Spinal cord (tissue), 9 donors: ENCODE measurements at regions not wholly inside any gene's neighbourhood (a gene's known extent, or its start where the extent isn't known, plus 50 kb on each side); places are given as distances from the start of the nearest gene placed in this dataset.
"Not testable (repeated sequence)": the region's sequence is repeated elsewhere in the genome, so short reads cannot be mapped to it uniquely, and the experiment has no call there.

Experiments used
- DNase-seq, 6 donors: peaks; one replicate each; pipeline versions ENCODE4 v3.0.0 to v3.0.0-alpha.2; 2013 to 2015; ENCODE audit warnings: low spot score in 6 of 6, low read depth in 4 of 6
- H3K27ac ChIP-seq: one replicate; pipeline ENCODE4 v1.5.1; 2013; ENCODE audit warnings: low read depth, low read length, control low read depth
- H3K27me3 ChIP-seq: one replicate; pipeline ENCODE4 v1.6.1; 2013; ENCODE audit warnings: low read length; ENCODE audit not compliant: control insufficient read depth, insufficient read depth
- H3K36me3 ChIP-seq: one replicate; pipeline ENCODE4 v1.6.1; 2013; ENCODE audit warnings: low read length; ENCODE audit not compliant: control insufficient read depth, insufficient read depth
- H3K4me1 ChIP-seq: one replicate; pipeline ENCODE4 v1.6.1; 2013; ENCODE audit warnings: low read length; ENCODE audit not compliant: control insufficient read depth, insufficient read depth
- H3K4me3 ChIP-seq: one replicate; pipeline ENCODE4 v1.5.1; 2013; ENCODE audit warnings: low read depth, low read length, control low read depth
- H3K9me3 ChIP-seq: one replicate; pipeline ENCODE4 v1.6.1; 2013; ENCODE audit warnings: low read length; ENCODE audit not compliant: control insufficient read depth, insufficient read depth
- WGBS: methylation state at CpG from one replicate; pipeline ENCODE4 v1.1.5; 2013; ENCODE audit warnings: missing lambda C conversion rate; ENCODE audit not compliant: insufficient coverage; 5-methylcytosine and 5-hydroxymethylcytosine counted together
- donor health status: healthy.

DNA sequence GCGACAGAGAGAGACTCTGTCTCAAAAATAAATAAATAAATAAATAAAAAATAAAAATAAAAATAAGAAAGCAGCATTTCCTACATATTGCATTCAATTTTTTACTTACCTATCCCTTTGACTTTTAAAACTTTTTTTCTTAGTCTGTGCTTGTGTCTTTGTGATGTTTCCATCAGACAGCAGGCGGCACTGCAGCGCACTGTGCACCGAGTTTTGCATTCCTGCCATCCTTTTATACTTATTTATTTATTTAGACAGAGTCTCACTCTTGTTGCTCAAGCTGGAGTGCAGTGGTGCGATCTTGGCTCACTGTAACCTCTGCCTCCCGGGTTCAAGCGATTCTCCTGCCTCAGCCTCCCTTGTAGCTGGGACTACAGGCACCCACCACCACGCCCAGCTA lies 203.9 kb downstream of the SPATA31A1 start:
- not testable (repeated sequence) for H3K4me1 ChIP-seq, DNase-seq, H3K4me3 ChIP-seq, H3K27ac ChIP-seq, H3K9me3 ChIP-seq, H3K36me3 ChIP-seq, H3K27me3 ChIP-seq
- WGBS = no CpG with 5 or more reads among the region's 8 CpGs

DNA sequence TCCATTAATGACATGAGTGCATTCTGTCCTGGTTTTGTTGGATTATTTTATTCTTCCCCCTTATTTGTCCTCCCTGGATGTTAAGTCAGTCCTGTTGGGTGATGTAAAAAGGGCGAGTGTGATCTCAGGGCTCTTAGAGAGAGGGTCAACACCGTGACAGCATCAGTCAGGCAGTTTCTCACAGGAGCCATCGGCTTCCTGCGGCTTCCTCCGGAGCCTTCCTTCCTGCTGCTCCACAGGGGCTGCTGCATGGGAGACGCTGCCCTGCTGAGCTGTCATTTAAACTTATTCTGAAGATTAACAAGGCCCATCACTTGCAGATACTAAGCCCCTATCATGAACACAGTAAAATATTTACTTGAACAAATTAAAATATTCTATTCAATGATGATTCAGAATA lies 211.3 kb downstream of the SPATA31A1 start:
- not testable (repeated sequence) for DNase-seq, H3K36me3 ChIP-seq, H3K9me3 ChIP-seq, H3K27me3 ChIP-seq, H3K4me3 ChIP-seq, H3K27ac ChIP-seq, H3K4me1 ChIP-seq
- no CpG with 5 or more reads among the region's 6 CpGs for WGBS

DNA sequence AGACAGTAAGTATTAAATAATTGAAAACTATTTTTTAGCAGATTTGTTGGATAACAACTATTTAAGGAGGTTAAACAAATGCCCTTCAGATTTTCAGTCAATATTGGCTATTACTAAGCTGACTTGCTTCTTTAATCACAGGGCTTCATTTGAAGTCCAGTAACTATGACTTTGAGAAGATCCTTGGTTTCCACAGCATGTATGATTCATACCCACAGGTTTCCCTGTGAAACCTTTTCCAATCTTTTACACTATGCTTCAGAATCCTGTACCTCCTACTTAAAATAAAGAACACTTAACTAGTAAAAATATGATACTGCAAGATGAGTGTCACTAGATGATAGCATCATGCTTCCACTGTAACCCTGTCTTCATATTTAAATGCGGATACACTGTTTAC lies 211.9 kb downstream of the SPATA31A1 start:
- H3K4me1 ChIP-seq, H3K27ac ChIP-seq, H3K9me3 ChIP-seq, H3K27me3 ChIP-seq, H3K36me3 ChIP-seq, DNase-seq, H3K4me3 ChIP-seq: not testable (repeated sequence)
- no CpG with 5 or more reads among the region's 1 CpG for WGBS

DNA sequence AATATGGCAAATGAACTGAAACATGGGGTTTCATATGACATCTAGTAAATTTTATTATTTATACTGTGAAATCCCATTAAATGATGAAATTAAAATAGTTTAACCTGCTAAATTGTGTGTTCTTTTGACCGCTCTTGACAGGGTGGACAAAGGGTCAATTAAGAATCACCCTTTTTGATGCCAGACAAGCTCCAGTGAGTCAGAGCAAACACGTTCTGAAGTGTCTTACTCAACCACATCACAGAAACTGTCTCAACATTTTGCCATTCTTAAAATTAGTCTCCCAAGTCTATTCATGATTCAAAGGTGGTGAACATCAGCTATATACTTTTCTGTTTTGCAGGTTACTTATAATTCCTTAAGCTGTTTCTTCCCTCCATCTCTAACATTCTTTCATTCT lies 213.4 kb downstream of the SPATA31A1 start:
- H3K9me3 ChIP-seq, H3K27ac ChIP-seq, H3K27me3 ChIP-seq, H3K4me1 ChIP-seq, H3K36me3 ChIP-seq, H3K4me3 ChIP-seq, DNase-seq: not testable (repeated sequence)
- WGBS = no CpG with 5 or more reads among the region's 2 CpGs

DNA sequence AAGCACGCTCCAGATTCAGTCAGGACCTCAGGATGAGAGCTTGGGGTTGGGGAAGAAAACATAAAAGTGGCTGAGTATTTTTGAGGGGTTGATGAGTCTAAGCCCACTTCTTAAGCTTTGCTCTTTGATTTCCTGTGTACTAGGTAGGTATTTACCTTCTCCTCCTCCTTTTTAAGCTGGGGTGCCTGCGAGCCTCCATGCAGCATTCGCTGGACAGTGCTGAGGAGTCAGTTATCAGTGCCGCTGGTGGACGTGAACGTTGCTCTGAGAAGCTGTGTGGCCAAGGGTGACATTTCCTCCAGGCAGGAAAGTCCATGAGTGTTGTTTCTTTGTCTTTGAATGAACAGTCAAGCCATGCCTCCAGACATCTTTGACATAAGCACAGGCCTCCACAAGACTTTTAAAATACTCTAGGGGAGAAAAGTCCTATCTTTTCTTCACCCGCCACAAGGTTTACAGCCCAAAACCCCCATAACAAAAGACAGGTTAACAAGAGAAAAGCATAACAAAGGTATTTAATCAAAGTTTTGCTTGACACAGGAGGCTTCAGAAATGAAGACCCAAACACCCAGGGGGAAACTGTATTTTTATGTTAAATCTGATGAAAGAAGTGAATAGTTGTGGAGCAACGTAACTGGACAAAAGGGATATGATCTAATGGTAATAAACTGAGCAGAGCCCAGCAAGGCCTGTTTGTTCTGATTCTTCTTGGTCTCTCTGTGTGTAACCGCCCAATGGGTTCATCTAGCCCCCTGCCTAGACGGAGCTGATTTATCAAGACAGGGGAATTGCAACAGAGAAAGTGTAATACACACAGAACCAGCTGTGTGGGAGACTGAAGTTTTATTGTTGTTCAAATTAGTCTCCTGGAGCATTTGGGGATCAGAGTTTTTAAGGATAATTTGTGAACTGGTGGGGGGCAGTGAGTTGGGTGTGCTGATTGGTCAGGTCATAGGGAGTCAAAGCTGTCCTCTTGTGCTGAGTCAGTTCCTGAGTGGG lies 217.9 kb downstream of the SPATA31A1 start:
- H3K27ac ChIP-seq, H3K4me1 ChIP-seq, H3K36me3 ChIP-seq, DNase-seq, H3K9me3 ChIP-seq, H3K4me3 ChIP-seq, H3K27me3 ChIP-seq: not testable (repeated sequence)
- WGBS = no CpG with 5 or more reads among the region's 10 CpGs

DNA sequence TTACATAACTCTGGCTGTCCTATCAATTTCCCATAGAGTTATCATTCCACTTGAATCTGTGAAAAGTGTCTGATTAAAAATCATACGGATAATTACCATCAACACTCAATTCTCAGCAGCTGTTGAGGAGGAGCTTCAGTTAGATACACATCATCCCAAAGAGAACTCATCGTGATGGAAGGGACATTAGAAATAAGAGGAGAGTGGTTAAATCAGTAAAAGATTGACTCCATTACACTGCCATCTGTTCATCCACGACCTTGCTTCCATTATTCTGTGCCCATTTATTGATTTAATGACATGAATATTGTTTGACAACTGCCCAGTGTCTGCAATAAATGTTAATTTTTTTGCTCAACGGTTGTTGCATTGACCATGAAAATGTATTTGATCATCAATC lies 223.5 kb downstream of the SPATA31A1 start:
- DNase-seq, H3K27ac ChIP-seq, H3K27me3 ChIP-seq, H3K36me3 ChIP-seq, H3K4me1 ChIP-seq, H3K9me3 ChIP-seq, H3K4me3 ChIP-seq: not testable (repeated sequence)
- WGBS = no CpG with 5 or more reads among the region's 4 CpGs

DNA sequence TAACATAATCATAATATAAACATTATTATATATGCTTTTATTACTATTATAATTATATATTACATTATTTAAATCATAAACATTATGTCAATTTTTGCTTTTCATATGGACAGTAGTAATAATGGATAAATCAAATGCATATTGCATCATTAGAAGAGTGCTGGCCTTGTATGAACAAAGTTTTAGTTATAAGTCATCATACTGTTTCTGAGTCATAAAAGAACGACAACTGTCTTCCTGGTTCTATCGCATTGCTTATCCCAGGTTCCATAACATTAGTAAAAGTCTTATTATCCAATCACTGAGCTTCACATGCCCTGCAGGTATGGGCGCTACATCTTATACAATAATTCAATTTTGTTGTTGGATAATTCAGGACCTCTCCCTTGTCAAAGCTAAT lies 225.8 kb downstream of the SPATA31A1 start:
- H3K27me3 ChIP-seq, H3K27ac ChIP-seq, H3K4me3 ChIP-seq, DNase-seq, H3K36me3 ChIP-seq, H3K9me3 ChIP-seq, H3K4me1 ChIP-seq: not testable (repeated sequence)
- WGBS = no CpG with 5 or more reads among the region's 3 CpGs

DNA sequence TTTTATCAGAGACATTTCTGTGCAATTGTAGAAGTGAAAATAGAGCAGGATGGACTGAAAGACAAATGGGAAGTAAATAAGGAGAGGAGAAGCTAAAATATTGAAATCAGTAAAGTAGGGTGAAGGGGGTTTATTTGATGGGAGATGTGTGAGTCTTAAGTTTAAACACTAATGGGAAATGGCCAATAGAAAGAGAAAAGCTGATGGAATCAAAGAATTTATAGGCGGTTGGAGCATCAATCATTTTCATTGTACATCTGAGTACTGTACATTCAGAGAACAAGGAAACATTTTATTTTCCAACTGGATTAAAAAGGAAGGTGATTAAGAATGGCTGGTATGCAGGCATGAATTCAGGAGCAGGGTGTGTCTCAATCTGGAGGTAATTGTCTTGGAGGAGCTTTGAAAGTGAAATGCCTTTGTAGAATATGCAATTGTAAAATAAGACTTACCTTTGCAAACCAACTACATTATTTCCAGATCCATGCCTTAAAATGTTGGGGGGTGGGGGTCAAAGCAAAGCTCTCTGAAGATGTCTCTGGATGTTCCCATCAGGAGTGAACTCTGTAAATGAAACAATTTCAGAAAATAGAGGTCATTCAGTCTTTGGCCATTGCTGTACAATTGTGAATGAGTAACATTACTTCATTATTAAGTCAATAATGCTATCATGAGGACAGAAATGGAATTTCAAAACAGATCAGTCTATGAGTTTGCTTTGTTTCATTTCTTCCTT lies 227.4 kb downstream of the SPATA31A1 start:
- not testable (repeated sequence) for DNase-seq, H3K9me3 ChIP-seq, H3K4me3 ChIP-seq, H3K36me3 ChIP-seq, H3K27me3 ChIP-seq, H3K4me1 ChIP-seq, H3K27ac ChIP-seq
- WGBS = no CpG with 5 or more reads among the region's 1 CpG

DNA sequence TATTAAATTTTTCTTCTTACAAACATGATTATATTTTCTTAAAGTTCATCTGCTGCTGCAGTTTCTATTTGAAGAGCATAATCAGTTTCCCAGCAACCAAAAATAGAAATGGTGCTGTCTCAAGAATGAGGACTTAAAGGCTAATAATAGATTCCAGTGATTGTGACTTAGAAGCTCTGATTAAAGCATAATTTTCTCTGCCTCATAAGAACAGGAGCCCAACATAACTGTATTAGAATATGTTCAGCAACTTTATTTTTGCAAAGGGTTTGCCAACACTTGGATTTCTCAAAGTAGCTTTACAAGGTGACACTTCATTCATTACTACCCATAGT lies 227.9 kb downstream of the SPATA31A1 start:
- not testable (repeated sequence) for DNase-seq, H3K9me3 ChIP-seq, H3K4me3 ChIP-seq, H3K27ac ChIP-seq, H3K27me3 ChIP-seq, H3K36me3 ChIP-seq, H3K4me1 ChIP-seq

DNA sequence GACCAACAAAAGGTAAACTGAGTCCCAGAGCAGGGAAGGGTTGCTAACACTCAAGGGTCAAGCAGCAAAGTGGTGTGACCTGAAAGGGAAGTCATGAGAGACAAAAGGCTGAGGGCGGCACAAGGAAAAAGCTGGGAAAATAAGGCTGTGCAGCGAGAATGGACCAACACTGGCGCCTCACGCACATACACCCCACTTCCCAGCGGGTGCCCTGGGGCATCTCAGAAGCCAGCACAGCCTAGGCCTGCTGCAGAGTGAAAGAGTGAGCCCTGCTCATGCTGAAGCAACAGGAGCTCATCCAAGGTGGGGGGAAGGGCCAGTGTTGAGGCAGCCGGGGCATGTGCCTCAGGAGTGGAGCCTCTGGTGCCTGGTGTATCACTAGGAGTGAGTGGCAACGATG lies 229.8 kb downstream of the SPATA31A1 start:
- not testable (repeated sequence) for H3K4me1 ChIP-seq, DNase-seq
- no CpG with 5 or more reads among the region's 7 CpGs for WGBS

More for the DNA sequence above, 229.8 kb downstream of the SPATA31A1 start:
- not testable (repeated sequence) for H3K27me3 ChIP-seq, H3K27ac ChIP-seq, H3K36me3 ChIP-seq, H3K4me3 ChIP-seq, H3K9me3 ChIP-seq
